ENCODE measurements at regions not wholly inside any gene's neighbourhood (a gene's known extent, or its start where the extent isn't known, plus 50 kb on each side); places are given as distances from the start of the nearest gene placed in this dataset.
"Not testable (repeated sequence)": the region's sequence is repeated elsewhere in the genome, so short reads cannot be mapped to it uniquely, and the experiment has no call there.

GRCh38 chr13:69226427-69226826, 881.2 kb upstream of the ATXN8OS start:
- TF ChIP-seq, protein P1, sequence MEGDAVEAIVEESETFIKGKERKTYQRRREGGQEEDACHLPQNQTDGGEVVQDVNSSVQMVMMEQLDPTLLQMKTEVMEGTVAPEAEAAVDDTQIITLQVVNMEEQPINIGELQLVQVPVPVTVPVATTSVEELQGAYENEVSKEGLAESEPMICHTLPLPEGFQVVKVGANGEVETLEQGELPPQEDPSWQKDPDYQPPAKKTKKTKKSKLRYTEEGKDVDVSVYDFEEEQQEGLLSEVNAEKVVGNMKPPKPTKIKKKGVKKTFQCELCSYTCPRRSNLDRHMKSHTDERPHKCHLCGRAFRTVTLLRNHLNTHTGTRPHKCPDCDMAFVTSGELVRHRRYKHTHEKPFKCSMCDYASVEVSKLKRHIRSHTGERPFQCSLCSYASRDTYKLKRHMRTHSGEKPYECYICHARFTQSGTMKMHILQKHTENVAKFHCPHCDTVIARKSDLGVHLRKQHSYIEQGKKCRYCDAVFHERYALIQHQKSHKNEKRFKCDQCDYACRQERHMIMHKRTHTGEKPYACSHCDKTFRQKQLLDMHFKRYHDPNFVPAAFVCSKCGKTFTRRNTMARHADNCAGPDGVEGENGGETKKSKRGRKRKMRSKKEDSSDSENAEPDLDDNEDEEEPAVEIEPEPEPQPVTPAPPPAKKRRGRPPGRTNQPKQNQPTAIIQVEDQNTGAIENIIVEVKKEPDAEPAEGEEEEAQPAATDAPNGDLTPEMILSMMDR (IDR thresholded peaks at IDR 0.05; ENCODE audit: insufficient read depth, low read depth, low read length, missing control alignments): no peak

DNA sequence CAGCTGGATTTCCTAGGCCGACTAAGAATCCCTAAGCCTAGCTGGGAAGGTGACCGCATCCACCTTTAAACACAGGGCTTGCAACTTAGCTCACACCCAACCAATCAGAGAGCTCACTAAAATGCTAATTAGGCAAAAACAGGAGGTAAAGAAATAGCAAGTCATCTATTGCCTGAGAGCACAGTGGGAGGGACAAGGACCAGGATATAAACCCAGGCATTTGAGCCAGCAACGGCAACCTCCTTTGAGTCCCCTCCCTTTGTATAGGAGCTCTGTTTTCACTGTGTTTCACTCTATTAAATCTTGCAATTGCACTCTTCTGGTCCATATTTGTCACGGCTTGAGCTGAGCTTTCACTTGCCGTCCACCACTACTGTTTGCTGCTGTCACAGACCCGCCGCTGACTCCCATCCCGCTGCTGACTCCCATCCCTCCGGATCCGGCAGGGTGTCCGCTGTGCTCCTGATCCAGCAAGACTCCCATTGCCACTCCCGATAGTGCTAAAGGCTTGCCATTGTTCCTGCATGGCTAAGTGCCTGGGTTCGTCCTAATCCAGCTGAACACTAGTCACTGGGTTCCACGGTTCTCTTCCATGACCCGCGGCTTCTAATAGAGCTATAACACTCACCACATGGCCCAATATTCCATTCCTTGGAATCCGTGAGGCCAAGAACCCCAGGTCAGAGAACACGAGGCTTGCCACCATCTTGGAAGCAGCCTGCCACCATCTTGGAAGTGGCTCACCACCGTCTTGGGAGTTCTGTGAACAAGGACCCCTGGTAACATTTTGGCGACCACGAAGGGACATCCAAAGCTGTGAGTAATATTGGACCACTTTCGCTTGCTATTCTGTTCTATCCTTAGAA, 885.8 kb upstream of the ATXN8OS start:
- DNase-seq (ENCODE audit: low read depth); H3K4me3 ChIP-seq (ENCODE audit: low read length): not testable (repeated sequence)

More at GRCh38 chr13:69226427-69226826, 881.2 kb upstream of the ATXN8OS start:
- no peak overlapping the region for H3K4me3 ChIP-seq (ENCODE audit: low read length)
- DNase-seq (ENCODE audit: low read depth): no peak

DNA sequence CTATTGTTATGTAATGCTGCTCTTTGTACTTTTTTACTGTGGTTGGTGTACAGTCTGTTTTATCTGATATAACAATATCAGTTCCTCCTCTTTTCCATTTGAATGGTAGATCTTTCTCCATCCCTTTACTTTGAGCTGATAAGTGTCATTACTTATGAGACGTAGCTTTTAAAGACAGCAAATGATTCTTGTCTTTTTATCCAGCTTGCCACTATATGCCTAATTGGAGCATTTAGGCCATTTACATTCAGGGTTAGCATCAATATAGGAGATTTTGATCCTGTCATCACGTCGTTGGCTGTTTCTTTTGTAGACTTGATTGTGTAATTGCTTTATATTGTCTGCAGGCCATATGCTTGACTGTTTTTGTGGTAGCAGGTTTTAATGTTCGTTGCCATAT, 894.2 kb upstream of the ATXN8OS start:
- TF ChIP-seq, protein P1 (IDR thresholded peaks at IDR 0.05; ENCODE audit: insufficient read depth, low read depth, low read length, missing control alignments): no peak
- DNase-seq (ENCODE audit: low read depth): no peak

GRCh38 chr13:69204620-69205019, 903.0 kb upstream of the ATXN8OS start:
- no peak overlapping the region for H3K4me3 ChIP-seq (ENCODE audit: low read length)

More for the DNA sequence above, 894.2 kb upstream of the ATXN8OS start:
- H3K4me3 ChIP-seq (ENCODE audit: low read length): no peak overlapping the region

GRCh38 chr13:69202996-69203395, 904.6 kb upstream of the ATXN8OS start:
- no peak for DNase-seq (ENCODE audit: low read depth)
- TF ChIP-seq, protein P1 (IDR thresholded peaks at IDR 0.05; ENCODE audit: insufficient read depth, low read depth, low read length, missing control alignments): no peak
- H3K4me3 ChIP-seq (ENCODE audit: low read length): no peak overlapping the region

More at GRCh38 chr13:69204620-69205019, 903.0 kb upstream of the ATXN8OS start:
- TF ChIP-seq, protein P1 (IDR thresholded peaks at IDR 0.05; ENCODE audit: insufficient read depth, low read depth, low read length, missing control alignments): no peak
- DNase-seq (ENCODE audit: low read depth): no peak

DNA sequence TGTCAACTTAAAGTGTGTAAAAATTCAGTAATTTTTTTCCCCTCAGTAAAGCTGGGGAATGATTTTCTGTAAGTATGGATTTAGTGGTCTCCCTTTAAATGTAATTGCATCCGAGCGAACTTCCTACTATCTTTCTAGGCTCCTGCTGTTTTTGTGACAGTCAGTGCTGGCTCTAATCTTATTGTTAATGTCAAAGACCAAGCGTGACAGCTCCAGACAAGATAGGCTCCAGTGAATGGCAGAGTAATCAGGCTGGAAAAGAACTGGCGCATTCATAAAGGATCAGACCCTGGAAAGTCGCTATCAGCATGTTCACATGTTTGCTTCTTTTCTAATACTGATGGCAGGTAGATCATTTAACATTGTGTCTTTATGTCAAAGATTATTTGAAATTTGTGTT, 908.0 kb upstream of the ATXN8OS start:
- no peak for DNase-seq (ENCODE audit: low read depth)
- TF ChIP-seq, protein P1 (IDR thresholded peaks at IDR 0.05; ENCODE audit: insufficient read depth, low read depth, low read length, missing control alignments): no peak
- no peak overlapping the region for H3K4me3 ChIP-seq (ENCODE audit: low read length)

DNA sequence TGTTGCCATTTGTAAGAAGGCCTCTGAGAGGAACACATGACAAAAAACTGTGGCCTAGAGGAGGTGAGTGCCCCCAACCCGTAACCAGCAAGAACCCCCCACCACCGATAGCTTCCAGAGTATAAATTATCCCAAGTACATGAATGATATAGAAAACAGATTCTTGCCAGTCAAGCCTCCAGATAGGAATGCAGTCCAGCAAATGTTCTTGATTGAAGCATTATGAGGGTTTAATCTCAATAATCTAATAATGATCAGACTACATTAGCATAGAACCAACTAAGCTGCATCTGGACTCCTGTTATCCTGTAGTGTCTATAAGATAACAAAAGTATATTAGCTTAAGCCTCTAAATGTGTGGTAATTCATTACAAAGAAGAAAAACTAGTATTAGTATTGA, 908.9 kb upstream of the ATXN8OS start:
- TF ChIP-seq, protein P1 (IDR thresholded peaks at IDR 0.05; ENCODE audit: insufficient read depth, low read depth, low read length, missing control alignments): no peak
- no peak overlapping the region for H3K4me3 ChIP-seq (ENCODE audit: low read length)
- no peak for DNase-seq (ENCODE audit: low read depth)

All from epithelial cell of esophagus (primary cell).